ENCODE measurements at regions not wholly inside any gene's neighbourhood (a gene's known extent, or its start where the extent isn't known, plus 50 kb on each side); places are given as distances from the start of the nearest gene placed in this dataset.

DNA sequence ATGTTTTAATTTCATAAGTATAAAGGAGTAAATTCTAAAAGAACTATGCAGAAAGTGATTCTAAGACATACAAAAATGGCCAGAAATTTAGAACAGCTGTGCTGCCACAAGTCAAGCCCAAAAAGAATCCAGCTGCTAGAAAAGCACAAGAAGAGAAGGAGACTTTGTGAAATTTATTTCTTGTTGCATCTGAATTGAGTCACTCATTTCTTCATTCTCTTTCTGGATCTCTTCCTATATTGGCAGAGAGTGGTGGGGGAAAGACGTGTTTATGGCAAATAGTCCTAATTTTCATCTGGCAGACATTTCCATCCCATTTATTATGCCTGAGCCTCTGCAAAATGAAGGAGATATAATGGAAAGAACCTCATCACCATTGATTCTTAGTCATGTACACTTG lies 139.6 kb upstream of the CTTNBP2NL start (continued):
- TF ChIP-seq, protein P1, sequence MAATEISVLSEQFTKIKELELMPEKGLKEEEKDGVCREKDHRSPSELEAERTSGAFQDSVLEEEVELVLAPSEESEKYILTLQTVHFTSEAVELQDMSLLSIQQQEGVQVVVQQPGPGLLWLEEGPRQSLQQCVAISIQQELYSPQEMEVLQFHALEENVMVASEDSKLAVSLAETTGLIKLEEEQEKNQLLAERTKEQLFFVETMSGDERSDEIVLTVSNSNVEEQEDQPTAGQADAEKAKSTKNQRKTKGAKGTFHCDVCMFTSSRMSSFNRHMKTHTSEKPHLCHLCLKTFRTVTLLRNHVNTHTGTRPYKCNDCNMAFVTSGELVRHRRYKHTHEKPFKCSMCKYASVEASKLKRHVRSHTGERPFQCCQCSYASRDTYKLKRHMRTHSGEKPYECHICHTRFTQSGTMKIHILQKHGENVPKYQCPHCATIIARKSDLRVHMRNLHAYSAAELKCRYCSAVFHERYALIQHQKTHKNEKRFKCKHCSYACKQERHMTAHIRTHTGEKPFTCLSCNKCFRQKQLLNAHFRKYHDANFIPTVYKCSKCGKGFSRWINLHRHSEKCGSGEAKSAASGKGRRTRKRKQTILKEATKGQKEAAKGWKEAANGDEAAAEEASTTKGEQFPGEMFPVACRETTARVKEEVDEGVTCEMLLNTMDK (IDR thresholded peaks at IDR 0.05; ENCODE audit: borderline replicate concordance, insufficient read depth, low read depth, low read length, poor library complexity, severe bottlenecking): no peak
- TF ChIP-seq YY1 (IDR thresholded peaks at IDR 0.05; ENCODE audit: borderline replicate concordance in 1 of 3, control insufficient read depth in 1 of 3, extremely low read depth in 1 of 3, insufficient read depth in 3 of 3, insufficient read length in 1 of 3, insufficient replicate concordance in 2 of 3, low read depth in 1 of 3, low read length in 2 of 3) (no peak), ZNF668 (CRISPR knock-in tag; IDR thresholded peaks at IDR 0.05) (no peak), TBP (optimal IDR thresholded peaks at IDR 0.05; ENCODE audit: low read depth, low read length) (no peak), ZNF212 (CRISPR knock-in tag; IDR thresholded peaks at IDR 0.05) (no peak), NR2F6 (CRISPR knock-in tag; IDR thresholded peaks at IDR 0.05) (no peak), ZNF184 (CRISPR knock-in tag; IDR thresholded peaks at IDR 0.05) (no peak), ATF2 (CRISPR knock-in tag; IDR thresholded peaks at IDR 0.05) (no peak), JUNB (CRISPR knock-in tag; conservative IDR thresholded peaks at IDR 0.05) (no peak), PRDM10 (IDR thresholded peaks at IDR 0.05; ENCODE audit: partially characterized antibody) (no peak), ZNF318 (IDR thresholded peaks at IDR 0.05; ENCODE audit: borderline replicate concordance in 1 of 2, low read depth in 1 of 2) (no peak)

Measured in K562 (cell line).